ENCODE measurements at regions not wholly inside any gene's neighbourhood (a gene's known extent, or its start where the extent isn't known, plus 50 kb on each side); places are given as distances from the start of the nearest gene placed in this dataset.
"Not testable (repeated sequence)": the region's sequence is repeated elsewhere in the genome, so short reads cannot be mapped to it uniquely, and the experiment has no call there.

DNA sequence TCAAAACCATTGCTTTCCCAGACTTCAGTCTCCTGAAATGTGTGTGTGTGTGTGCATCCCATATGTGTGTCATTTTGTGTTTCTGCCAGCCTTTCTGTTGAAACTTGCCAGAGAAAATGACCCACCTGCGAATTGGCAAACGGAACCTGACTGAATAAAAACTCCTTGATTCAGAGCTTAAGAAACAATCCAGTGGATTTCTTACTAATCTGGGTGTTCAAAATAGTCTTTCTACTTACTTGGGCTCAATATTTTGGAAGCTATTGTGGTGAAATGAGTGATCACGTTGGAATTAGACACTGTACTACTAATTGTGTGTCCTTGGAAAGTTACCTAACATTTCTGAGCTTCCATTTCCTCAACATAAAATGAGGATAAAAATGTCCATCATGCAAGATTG, 138.9 kb upstream of the ERG start:
- H3K4me3 ChIP-seq (ENCODE audit: low read depth, low read length): no peak overlapping the region
- TF ChIP-seq, protein P1, sequence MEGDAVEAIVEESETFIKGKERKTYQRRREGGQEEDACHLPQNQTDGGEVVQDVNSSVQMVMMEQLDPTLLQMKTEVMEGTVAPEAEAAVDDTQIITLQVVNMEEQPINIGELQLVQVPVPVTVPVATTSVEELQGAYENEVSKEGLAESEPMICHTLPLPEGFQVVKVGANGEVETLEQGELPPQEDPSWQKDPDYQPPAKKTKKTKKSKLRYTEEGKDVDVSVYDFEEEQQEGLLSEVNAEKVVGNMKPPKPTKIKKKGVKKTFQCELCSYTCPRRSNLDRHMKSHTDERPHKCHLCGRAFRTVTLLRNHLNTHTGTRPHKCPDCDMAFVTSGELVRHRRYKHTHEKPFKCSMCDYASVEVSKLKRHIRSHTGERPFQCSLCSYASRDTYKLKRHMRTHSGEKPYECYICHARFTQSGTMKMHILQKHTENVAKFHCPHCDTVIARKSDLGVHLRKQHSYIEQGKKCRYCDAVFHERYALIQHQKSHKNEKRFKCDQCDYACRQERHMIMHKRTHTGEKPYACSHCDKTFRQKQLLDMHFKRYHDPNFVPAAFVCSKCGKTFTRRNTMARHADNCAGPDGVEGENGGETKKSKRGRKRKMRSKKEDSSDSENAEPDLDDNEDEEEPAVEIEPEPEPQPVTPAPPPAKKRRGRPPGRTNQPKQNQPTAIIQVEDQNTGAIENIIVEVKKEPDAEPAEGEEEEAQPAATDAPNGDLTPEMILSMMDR (IDR thresholded peaks at IDR 0.05; ENCODE audit: low read depth, low read length, missing control alignments): no peak
- DNase-seq (ENCODE audit: low read depth): no peak

DNA sequence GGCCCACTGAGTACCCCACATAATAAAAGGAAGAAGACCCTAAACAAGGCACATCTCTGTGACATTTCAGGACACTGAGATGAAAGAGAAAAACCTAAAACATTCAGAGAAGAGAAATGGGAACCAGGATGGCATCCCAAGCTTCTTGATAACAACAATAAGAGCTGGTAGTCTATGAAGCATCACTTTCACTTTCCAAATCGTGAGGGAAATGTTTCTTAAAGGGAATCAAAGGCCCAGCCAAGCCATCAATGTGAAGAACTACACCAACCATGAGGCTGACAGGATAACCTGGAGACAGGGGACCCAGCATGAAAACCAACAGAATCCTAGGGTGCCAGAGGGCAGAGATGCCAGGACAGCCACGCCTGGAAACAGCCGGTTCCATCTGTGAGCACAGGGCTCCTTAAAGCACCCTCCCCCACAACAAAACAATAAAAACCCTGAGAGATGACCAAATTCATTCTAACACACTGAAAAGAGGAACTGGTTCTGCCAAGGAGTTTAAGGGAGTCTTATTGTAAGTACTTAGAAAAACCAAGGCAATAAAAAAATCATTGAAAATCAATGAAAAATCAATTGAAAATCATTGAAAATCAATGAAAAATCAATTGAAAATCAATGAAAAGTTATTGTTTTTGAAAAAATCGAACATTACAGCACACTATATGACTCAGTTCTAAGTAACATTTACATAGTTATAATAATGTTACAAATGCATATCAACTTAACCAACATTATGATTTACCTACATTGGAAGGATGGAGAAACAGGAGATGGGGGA, 141.5 kb upstream of the ERG start:
- no peak overlapping the region for H3K4me3 ChIP-seq (ENCODE audit: low read depth, low read length)

DNA sequence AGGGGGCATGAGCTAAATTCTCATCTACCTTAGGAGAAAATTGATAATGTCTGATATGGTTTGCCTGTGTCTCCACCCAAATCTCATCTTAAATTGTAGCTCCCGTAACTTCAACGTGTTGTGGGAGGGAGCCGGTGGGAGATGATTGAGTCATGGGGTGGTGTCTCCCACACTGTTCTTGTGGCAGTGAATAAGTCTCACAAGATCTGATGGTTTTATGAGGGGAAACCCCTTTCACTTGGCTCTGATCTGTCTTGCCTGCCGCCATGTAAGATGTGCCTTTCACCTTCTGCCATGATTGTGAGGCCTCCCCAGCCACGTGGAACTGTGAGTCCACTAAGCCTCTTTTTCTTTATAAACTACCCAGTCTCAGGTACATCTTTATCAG, 142.1 kb upstream of the ERG start:
- not testable (repeated sequence) for H3K4me3 ChIP-seq (ENCODE audit: low read depth, low read length); DNase-seq (ENCODE audit: low read depth)

More for the DNA sequence above, 141.5 kb upstream of the ERG start:
- DNase-seq (ENCODE audit: low read depth): no peak
- TF ChIP-seq, protein P1 (IDR thresholded peaks at IDR 0.05; ENCODE audit: low read depth, low read length, missing control alignments): no peak

DNA sequence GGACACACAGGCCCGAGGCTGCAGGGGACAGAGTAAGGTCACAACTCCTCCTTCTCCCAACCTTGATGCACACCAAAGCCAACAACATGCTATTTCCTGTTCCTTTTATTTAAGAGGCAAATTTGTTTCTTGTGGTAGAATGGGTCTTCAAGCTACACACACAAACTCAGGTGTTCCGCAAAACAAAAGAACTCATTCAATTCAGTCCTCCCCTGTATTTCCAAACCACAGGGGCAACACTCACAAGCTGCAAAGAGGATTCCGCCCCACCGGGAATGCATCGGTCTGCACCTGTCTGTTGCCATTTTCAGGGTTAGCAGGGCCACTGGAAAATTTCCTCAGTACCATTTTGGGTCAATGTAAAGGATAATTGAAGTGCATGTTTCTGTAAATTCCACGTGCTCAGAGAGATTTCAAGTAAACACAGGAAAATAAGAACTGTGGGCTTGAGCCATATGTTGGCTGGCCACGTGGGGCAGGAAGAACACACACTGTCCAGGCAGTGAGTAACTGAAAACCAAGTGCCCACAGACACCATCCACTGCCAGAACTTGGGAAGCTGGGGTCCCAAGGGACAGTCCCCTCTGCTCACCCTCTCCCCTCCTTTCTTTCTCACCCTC, 145.2 kb upstream of the ERG start:
- H3K4me3 ChIP-seq (ENCODE audit: low read depth, low read length): no peak overlapping the region
- no peak for DNase-seq (ENCODE audit: low read depth)
- TF ChIP-seq, protein P1 (IDR thresholded peaks at IDR 0.05; ENCODE audit: low read depth, low read length, missing control alignments): no peak

DNA sequence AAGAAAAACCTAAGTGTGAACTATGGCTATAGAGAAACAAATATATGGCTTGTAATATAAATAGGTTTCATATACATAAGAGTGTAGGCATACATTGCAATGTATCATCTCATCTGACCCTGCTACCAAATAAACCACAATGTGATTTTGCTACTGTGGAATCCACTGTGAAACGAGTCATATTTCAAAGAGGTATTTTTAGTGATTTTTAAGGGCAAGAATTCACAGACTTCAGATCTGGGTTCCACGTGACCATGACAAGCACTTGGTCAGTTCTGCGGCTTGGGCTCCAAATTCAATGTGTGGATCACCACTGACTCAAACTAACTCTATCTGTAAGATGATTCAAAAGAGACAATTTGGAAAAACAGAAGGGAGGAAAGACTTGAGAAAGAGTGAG, 147.0 kb upstream of the ERG start:
- no peak overlapping the region for H3K4me3 ChIP-seq (ENCODE audit: low read depth, low read length)
- TF ChIP-seq, protein P1 (IDR thresholded peaks at IDR 0.05; ENCODE audit: low read depth, low read length, missing control alignments): no peak
- no peak for DNase-seq (ENCODE audit: low read depth)

DNA sequence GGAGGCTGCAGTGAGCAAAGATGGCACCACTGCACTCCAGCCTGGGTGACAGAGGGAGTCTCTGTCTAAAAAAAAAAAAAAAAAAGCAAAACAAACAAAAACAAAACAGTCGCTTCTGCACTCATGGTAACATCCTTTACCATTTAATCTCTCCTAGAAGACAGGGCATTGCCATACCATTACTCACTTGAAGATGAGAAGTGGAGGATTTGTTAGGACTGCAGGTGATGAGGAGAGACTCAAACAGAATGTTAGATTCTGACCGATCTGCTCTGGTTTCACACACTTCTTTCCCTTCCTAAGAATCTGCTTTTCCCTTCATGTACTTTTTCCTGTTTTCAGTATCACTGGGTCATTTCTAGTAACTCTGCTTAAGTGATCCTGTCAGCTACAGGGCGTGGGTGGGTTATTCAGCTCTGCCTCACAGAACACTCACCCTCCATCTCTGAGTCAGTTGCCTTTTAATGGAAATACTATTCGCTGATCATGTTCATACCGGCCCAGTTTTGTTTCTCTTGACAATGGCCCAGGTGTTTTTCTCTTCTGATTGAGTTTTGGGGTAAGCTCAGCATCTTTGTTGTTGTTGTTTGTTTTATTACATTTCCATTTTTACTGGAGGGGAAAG, 148.0 kb upstream of the ERG start:
- H3K4me3 ChIP-seq (ENCODE audit: low read depth, low read length): no peak overlapping the region
- TF ChIP-seq, protein P1 (IDR thresholded peaks at IDR 0.05; ENCODE audit: low read depth, low read length, missing control alignments): no peak
- no peak for DNase-seq (ENCODE audit: low read depth)

DNA sequence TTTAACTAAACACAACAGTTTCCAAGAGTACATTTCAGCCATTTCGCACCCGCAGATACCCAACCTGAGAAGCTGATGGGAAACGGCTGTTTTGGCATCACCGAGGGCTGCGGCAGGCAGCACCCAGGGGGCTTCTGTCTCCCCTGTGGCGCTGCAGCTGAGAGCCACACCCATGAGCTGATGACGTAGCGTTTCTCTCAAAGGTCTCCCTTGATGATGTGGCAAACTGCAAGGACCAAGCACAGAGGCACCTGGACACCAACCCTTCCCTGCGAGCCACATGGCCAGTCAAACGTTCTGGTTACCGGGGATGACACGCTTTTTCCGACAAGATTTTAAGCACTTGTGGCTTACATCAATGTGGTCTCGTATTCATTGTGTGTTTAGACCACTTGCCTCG, 150.8 kb upstream of the ERG start:
- no peak overlapping the region for H3K4me3 ChIP-seq (ENCODE audit: low read depth, low read length)

More for the DNA sequence above, 150.8 kb upstream of the ERG start:
- TF ChIP-seq, protein P1 (IDR thresholded peaks at IDR 0.05; ENCODE audit: low read depth, low read length, missing control alignments): no peak
- no peak for DNase-seq (ENCODE audit: low read depth)
